ENCODE measurements at regions not wholly inside any gene's neighbourhood (a gene's known extent, or its start where the extent isn't known, plus 50 kb on each side); places are given as distances from the start of the nearest gene placed in this dataset.

DNA sequence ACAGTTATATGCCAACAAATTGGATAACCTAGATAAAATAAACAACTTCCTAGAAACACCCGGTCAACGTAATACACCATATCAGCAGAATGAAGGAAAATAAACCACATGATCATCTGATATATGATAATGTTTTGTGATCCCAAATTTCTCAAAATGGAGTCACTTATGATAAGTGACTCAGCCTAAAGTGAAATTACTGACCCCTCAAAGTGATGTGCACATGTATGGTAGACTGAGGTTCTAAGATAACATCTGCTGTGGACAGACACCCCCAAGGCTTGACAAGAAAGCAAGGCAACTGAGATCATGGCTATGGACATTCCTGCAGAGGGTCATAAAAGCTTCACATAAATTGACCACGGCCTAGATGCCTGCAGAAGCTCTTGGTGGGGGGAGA is 105.1 kb upstream of the DCN start:
- peaks cover 10% of the 10 kb centered on the region for H3K9me3 ChIP-seq (replicated peaks)
- H3K4me1 ChIP-seq: no peaks in the 10 kb centered on the region
- no peak overlapping the region for H3K4me3 ChIP-seq
- no peaks in the 10 kb centered on the region for H3K27me3 ChIP-seq (ENCODE audit: low read depth)
- intact Hi-C loops (cut with micrococcal nuclease): no loop called here
- no peak for DNase-seq
- no peaks in the 10 kb centered on the region for H3K36me3 ChIP-seq
- no peak overlapping the region for H3K27ac ChIP-seq (replicated peaks)
- no peak for TF ChIP-seq CTCF (IDR thresholded peaks at IDR 0.05; ENCODE audit: borderline replicate concordance)

DNA sequence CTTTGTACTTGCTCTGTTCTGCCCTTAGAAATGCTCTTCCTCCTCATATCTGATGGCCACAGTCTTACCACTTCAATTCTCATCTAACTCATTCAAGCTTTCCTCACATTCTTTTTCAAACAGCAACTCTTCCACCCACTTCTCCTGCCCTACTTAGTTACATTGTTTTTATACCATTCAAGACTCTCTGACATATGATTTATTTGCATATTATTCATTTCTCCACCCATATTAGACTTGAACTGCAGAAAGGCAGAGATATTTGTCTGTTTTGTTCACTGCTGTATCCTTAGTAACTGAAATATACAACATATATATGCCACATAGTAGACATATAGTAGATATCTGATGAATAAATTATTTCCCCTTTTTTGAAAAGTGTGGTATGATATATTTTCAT is 95.5 kb upstream of the DCN start:
- H3K27ac ChIP-seq (replicated peaks): no peak overlapping the region
- DNase-seq: no peak
- TF ChIP-seq CTCF (IDR thresholded peaks at IDR 0.05; ENCODE audit: borderline replicate concordance): no peak
- H3K4me1 ChIP-seq: peaks cover 3% of the 10 kb centered on the region
- no peaks in the 10 kb centered on the region for H3K27me3 ChIP-seq (ENCODE audit: low read depth)
- no peak overlapping the region for H3K4me3 ChIP-seq
- no peaks in the 10 kb centered on the region for H3K9me3 ChIP-seq (replicated peaks)
- H3K36me3 ChIP-seq: no peaks in the 10 kb centered on the region
- intact Hi-C loops (cut with micrococcal nuclease): no loop called here

- intact Hi-C loops (cut with micrococcal nuclease): no loop called here
- H3K4me1 ChIP-seq: peaks cover 8% of the 10 kb centered on the region
Observed at GRCh38 chr12:91276509-91276908, 93.9 kb upstream of the DCN start.

DNA sequence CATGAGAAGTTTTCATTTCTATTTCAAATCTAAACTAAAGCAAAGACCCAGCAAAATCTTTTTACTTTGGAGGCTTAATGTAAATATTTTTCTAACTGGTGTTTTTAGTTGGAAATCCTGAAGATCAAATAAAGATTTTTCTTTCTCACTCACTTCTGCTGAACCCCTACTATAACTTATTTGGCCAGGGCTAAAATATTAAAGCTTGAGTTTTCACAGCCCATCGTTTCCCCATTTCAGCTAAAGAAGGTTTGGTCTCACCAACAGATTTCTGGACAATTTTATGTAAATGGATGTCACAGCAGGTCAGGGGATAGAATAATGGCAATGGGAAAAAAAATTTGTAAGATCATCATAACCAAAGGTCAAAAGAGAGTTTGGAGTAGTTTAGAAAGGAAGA is 92.7 kb upstream of the DCN start:
- no peaks in the 10 kb centered on the region for H3K27me3 ChIP-seq (ENCODE audit: low read depth)

More at GRCh38 chr12:91276509-91276908, 93.9 kb upstream of the DCN start:
- H3K36me3 ChIP-seq: no peaks in the 10 kb centered on the region
- no peaks in the 10 kb centered on the region for H3K9me3 ChIP-seq (replicated peaks)
- no peak for TF ChIP-seq CTCF (IDR thresholded peaks at IDR 0.05; ENCODE audit: borderline replicate concordance)
- no peak for DNase-seq
- peak overlapping the region; percentile 84 for H3K27ac ChIP-seq (replicated peaks)
- no peak overlapping the region for H3K4me3 ChIP-seq
- no peaks in the 10 kb centered on the region for H3K27me3 ChIP-seq (ENCODE audit: low read depth)

GRCh38 chr12:91274916-91275315 is 92.3 kb upstream of the DCN start:
- no peaks in the 10 kb centered on the region for H3K36me3 ChIP-seq
- TF ChIP-seq CTCF (IDR thresholded peaks at IDR 0.05; ENCODE audit: borderline replicate concordance): no peak
- no peaks in the 10 kb centered on the region for H3K9me3 ChIP-seq (replicated peaks)
- H3K4me3 ChIP-seq: no peak overlapping the region
- peak overlapping the region; percentile 84 for H3K27ac ChIP-seq (replicated peaks)
- H3K4me1 ChIP-seq: peaks cover 8% of the 10 kb centered on the region
- DNase-seq: no peak
- H3K27me3 ChIP-seq (ENCODE audit: low read depth): no peaks in the 10 kb centered on the region
- intact Hi-C loops (cut with micrococcal nuclease): no loop called here

More for the DNA sequence above, 92.7 kb upstream of the DCN start:
- TF ChIP-seq CTCF (IDR thresholded peaks at IDR 0.05; ENCODE audit: borderline replicate concordance): no peak
- Histone ChIP-seq H3K36me3 (no peaks in the 10 kb centered on the region), H3K27ac (replicated peaks) (peak overlapping the region; percentile 84), H3K9me3 (replicated peaks) (no peaks in the 10 kb centered on the region), H3K4me3 (no peak overlapping the region), H3K4me1 (peaks cover 8% of the 10 kb centered on the region)
- DNase-seq: no peak
- intact Hi-C loops (cut with micrococcal nuclease): no loop called here

GRCh38 chr12:91273560-91273959 is 90.9 kb upstream of the DCN start:
- H3K27me3 ChIP-seq (ENCODE audit: low read depth): no peaks in the 10 kb centered on the region
- intact Hi-C loops (cut with micrococcal nuclease): no loop called here
- H3K9me3 ChIP-seq (replicated peaks): no peaks in the 10 kb centered on the region
- no peaks in the 10 kb centered on the region for H3K36me3 ChIP-seq
- H3K27ac ChIP-seq (replicated peaks): peak overlapping the region; percentile 84
- peaks cover 8% of the 10 kb centered on the region for H3K4me1 ChIP-seq
- no peak overlapping the region for H3K4me3 ChIP-seq
- TF ChIP-seq CTCF (IDR thresholded peaks at IDR 0.05; ENCODE audit: borderline replicate concordance): no peak
- DNase-seq: no peak

All from left ventricle myocardium inferior (tissue), 1 donor.